Kidney (tissue), 13 donors: ENCODE measurements at regions not wholly inside any gene's neighbourhood (a gene's known extent, or its start where the extent isn't known, plus 50 kb on each side); places are given as distances from the start of the nearest gene placed in this dataset.

Experiments
- DNase-seq, 5 donors: peaks; one replicate each; pipeline ENCODE4 v3.0.0-alpha.2; 2013 to 2020
- FAIRE-seq: peaks from 2 replicates; lab custom pipeline; 2012; peaks lifted over from hg19 to GRCh38; lab: Jason Lieb, UNC
- H3K27ac ChIP-seq, 2 donors: one replicate each; pipeline ENCODE4 v1.7.0; 2013; ENCODE audit warnings: low read depth in 2 of 2, low read length in 2 of 2, inconsistent platforms in 1 of 2
- H3K27me3 ChIP-seq: one replicate; pipeline ENCODE4 v1.7.1; 2013; ENCODE audit warnings: low read length, inconsistent platforms; ENCODE audit not compliant: control insufficient read depth, insufficient read depth
- H3K36me3 ChIP-seq, 3 donors: one replicate each; pipeline versions ENCODE4 v1.7.0 to v1.7.1; 2013; ENCODE audit warnings: low read length in 3 of 3, control low read depth in 1 of 3, inconsistent platforms in 1 of 3; ENCODE audit not compliant: insufficient read depth in 3 of 3, control insufficient read depth in 2 of 3
- H3K4me1 ChIP-seq, 3 donors: one replicate each; pipeline versions ENCODE4 v1.7.0 to v1.7.1; 2013; ENCODE audit warnings: low read length in 3 of 3, inconsistent platforms in 1 of 3, low read depth in 1 of 3; ENCODE audit not compliant: control insufficient read depth in 2 of 3, insufficient read depth in 2 of 3
- H3K4me3 ChIP-seq, 3 donors: one replicate each; pipeline versions ENCODE4 v1.7.0 to v1.8.1; 2013; ENCODE audit warnings: low read length in 3 of 3, control low read depth in 1 of 3, inconsistent platforms in 1 of 3
- H3K9ac ChIP-seq, 3 donors: one replicate each; pipeline versions ENCODE4 v1.7.0 to v1.7.1; 2013; ENCODE audit warnings: low read length in 3 of 3, control low read depth in 1 of 3, inconsistent platforms in 1 of 3
- H3K9me3 ChIP-seq, 3 donors: one replicate each; pipeline versions ENCODE4 v1.7.0 to v1.7.1; 2013; ENCODE audit warnings: low read length in 3 of 3, control low read depth in 1 of 3, inconsistent platforms in 1 of 3; ENCODE audit not compliant: control insufficient read depth in 2 of 3, insufficient read depth in 1 of 3
- intact Hi-C: fragments of 100-400 bp; cut with DNase I; formaldehyde crosslinking; loops from one replicate; pipeline ENCODE4 v1.11.1; 2022
- TF ChIP-seq, protein P1 (sequence below): IDR thresholded peaks from 3 replicates; pipeline ENCODE4 v1.5.1; 2012; ENCODE audit warnings: mild to moderate bottlenecking, moderate library complexity, borderline replicate concordance; ENCODE audit not compliant: insufficient read depth; ENCODE audit errors: extremely low read depth
- donor health status: control.
- donor health status: control.
- donor health status: control.
- donor health status: control.
- donor health status: control.
- donor health status: DM: yes; HTN: yes; CAD: no.
- donor health status: Normal renal cell carcinoma (clear cell type).

DNA sequence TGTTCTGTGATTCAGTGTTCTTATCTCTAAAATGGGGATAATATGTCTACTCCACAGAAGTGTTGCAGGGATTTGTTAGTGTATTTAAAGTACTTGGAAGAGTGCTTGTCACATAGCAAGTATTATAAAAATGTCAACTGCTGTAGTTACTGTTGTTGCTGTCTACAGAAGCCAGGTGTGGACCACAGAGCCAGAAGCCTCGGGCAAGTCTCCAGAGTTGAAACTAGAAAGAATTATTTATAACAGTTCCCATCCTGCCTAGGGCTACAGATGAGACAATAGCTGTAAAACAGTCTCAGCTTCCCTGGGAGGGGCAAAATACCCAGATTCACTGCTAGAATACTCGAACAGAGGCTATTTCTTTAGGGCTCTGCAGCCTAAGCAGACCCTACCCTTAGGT is 55.4 kb upstream of the FUT8 start:
- Histone ChIP-seq H3K27me3 (no peaks in the 10 kb centered on the region), H3K9me3 (no peaks in the 10 kb centered on the region), H3K4me1 (peaks cover 0 to 2% (median 0%) of the 10 kb centered on the region in 3 donors), H3K27ac (no peak overlapping the region), H3K4me3 (no peak overlapping the region), H3K9ac (no peak overlapping the region), H3K36me3 (no peaks in the 10 kb centered on the region)
- TF ChIP-seq, protein P1, sequence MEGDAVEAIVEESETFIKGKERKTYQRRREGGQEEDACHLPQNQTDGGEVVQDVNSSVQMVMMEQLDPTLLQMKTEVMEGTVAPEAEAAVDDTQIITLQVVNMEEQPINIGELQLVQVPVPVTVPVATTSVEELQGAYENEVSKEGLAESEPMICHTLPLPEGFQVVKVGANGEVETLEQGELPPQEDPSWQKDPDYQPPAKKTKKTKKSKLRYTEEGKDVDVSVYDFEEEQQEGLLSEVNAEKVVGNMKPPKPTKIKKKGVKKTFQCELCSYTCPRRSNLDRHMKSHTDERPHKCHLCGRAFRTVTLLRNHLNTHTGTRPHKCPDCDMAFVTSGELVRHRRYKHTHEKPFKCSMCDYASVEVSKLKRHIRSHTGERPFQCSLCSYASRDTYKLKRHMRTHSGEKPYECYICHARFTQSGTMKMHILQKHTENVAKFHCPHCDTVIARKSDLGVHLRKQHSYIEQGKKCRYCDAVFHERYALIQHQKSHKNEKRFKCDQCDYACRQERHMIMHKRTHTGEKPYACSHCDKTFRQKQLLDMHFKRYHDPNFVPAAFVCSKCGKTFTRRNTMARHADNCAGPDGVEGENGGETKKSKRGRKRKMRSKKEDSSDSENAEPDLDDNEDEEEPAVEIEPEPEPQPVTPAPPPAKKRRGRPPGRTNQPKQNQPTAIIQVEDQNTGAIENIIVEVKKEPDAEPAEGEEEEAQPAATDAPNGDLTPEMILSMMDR, result no peak
- FAIRE-seq (no peak), DNase-seq (no peak)
- intact Hi-C loops, result no loop called here

DNA sequence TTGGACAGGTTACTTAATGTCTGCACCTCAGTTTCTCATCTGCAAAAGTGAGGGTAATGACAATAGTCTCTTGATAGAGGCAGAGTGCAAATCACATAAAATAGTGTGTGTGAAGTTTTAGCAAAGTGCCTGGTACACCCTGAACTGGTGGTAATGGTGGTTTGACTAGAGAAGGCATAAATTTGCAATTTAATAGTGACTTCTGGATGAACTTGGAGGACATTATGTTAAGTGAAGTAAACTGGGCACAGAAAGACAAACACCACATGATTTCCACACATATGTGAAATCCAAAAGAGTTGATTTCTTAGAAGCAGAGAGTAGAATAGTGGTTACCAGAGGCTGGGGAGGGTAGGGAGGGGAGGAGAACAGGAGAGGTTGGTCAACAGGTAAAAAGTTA is 54.8 kb upstream of the FUT8 start:
- no peaks in the 10 kb centered on the region for H3K27me3 ChIP-seq
- no peaks in the 10 kb centered on the region for H3K36me3 ChIP-seq
- DNase-seq (no peak), FAIRE-seq (no peak)
- intact Hi-C loops, result no loop called here
- peaks cover 0 to 2% (median 0%) of the 10 kb centered on the region in 3 donors for H3K4me1 ChIP-seq
- TF ChIP-seq, protein P1, result no peak
- H3K4me3 ChIP-seq, result no peak overlapping the region
- no peak overlapping the region for H3K27ac ChIP-seq
- no peaks in the 10 kb centered on the region for H3K9me3 ChIP-seq
- H3K9ac ChIP-seq, result no peak overlapping the region

- Histone ChIP-seq H3K9me3 (no peaks in the 10 kb centered on the region), H3K36me3 (no peaks in the 10 kb centered on the region), H3K9ac (no peak overlapping the region), H3K4me3 (no peak overlapping the region), H3K27ac (no peak overlapping the region), H3K4me1 (peaks cover 0 to 2% (median 0%) of the 10 kb centered on the region in 3 donors), H3K27me3 (no peaks in the 10 kb centered on the region)
- intact Hi-C loops, result no loop called here
- no peak for DNase-seq
- TF ChIP-seq, protein P1, result no peak
- no peak for FAIRE-seq
These were observed 53.0 kb upstream of the FUT8 start for GRCh38 chr14:65359503-65359902.

DNA sequence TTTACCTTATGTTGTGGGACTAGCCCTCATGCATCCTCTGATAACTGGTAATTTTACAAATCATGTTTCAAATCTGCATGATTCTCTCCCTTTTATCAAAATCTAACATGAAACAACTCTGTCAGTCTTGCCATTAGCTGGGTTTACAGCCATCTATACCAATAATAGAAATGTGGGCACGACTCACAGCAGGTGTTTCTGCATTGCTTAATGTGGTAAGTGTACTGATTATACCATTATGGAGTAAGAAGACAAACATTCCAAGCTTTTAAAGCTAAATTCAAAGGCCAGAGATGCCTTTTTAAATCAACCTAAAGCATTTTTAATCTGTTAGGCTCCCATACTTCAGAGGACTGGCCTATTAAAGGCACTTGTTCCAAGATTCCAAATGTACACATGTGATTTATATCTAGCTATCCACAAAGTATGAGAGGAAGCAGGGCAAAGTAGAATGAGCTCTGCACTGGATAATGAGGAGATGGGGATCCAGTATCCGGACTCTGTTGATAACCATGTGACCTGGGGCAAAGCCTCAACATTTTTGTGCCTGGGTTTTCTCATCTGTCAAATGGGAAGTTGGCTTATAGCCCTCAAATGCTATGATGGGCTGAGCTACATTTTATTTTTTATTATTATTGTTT is 52.3 kb upstream of the FUT8 start:
- H3K4me1 ChIP-seq, result peaks cover 0 to 2% (median 0%) of the 10 kb centered on the region in 3 donors

More for the DNA sequence above, 52.3 kb upstream of the FUT8 start:
- intact Hi-C loops, result no loop called here
- H3K27ac ChIP-seq, result no peak overlapping the region
- FAIRE-seq (no peak), DNase-seq (no peak)
- no peak overlapping the region for H3K4me3 ChIP-seq
- H3K36me3 ChIP-seq, result no peaks in the 10 kb centered on the region
- TF ChIP-seq, protein P1, result no peak
- H3K9me3 ChIP-seq, result no peaks in the 10 kb centered on the region
- no peak overlapping the region for H3K9ac ChIP-seq
- H3K27me3 ChIP-seq, result no peaks in the 10 kb centered on the region
